ENCODE measurements at regions not wholly inside any gene's neighbourhood (a gene's known extent, or its start where the extent isn't known, plus 50 kb on each side); places are given as distances from the start of the nearest gene placed in this dataset.

DNA sequence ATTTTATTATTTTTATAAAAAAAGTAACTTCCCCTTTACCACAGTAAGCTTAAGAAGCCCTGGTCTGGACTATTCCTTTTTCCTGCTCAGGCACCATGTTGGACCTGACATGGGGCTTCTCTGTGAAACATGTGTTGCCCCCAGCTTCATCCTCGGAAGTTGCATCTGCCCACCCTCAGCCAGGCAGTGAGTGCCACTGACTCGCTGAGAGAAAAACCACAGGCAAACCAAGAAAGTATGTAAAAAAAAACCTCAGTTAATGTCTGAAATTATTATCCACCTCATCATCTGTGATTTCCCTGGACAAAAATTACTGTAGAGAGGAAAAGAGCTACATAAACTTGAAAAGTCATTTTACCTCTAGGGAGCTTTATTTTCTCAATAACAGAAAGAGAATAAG lies 109.9 kb upstream of the MCHR2 start:
- Histone ChIP-seq H3K36me3 (replicated peaks; ENCODE audit: control insufficient read depth, insufficient read depth, low read length) (no peaks in the 10 kb centered on the region), H3K27me3 (ENCODE audit: control insufficient read depth, insufficient read depth, low read length) (no peaks in the 10 kb centered on the region), H3K4me3 (ENCODE audit: insufficient read depth, low read depth, low read length) (no peak overlapping the region)
- DNase-seq, result no peak

DNA sequence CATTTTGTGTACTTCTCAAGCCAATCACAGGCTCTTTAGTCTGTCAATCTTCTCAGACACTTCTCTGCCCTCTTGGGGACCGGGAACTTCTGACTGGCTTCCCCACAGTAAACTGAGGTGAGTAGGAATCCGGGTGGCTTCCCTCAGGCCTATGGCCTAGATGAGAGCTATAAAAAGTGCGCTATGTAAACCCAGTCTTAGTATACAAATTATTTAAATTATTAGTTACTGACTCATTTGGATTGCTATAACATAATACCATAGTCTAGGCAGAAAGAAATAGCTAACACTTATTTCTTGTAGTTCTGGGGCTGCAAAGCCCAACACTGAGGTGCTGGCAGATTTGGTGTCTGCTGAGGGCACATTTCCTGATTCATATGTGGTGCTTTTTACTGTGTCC lies 109.2 kb upstream of the MCHR2 start:
- Histone ChIP-seq H3K27me3 (ENCODE audit: control insufficient read depth, insufficient read depth, low read length) (no peaks in the 10 kb centered on the region), H3K4me3 (ENCODE audit: insufficient read depth, low read depth, low read length) (no peak overlapping the region), H3K36me3 (replicated peaks; ENCODE audit: control insufficient read depth, insufficient read depth, low read length) (no peaks in the 10 kb centered on the region)
- no peak for DNase-seq

DNA sequence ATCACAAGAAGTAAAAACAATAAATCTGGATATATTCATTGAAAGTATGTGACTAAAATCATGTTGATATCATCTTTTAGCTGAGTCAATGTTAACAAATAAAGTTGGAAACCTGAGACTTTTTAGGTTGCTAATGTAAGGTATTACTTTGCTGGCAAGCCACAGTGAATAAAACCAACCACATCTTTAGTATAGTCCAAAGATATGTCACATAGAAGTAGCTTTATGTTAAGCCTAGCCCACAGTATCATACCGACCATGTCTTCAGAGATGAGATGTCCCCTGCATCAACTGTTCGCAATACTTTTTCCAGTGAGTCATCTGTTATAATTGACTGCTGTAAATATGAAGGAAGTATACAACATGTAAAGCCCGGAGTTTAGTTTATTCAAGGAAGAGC lies 107.6 kb upstream of the MCHR2 start:
- Histone ChIP-seq H3K4me3 (ENCODE audit: insufficient read depth, low read depth, low read length) (no peak overlapping the region), H3K36me3 (replicated peaks; ENCODE audit: control insufficient read depth, insufficient read depth, low read length) (no peaks in the 10 kb centered on the region), H3K27me3 (ENCODE audit: control insufficient read depth, insufficient read depth, low read length) (no peaks in the 10 kb centered on the region)
- no peak for DNase-seq

DNA sequence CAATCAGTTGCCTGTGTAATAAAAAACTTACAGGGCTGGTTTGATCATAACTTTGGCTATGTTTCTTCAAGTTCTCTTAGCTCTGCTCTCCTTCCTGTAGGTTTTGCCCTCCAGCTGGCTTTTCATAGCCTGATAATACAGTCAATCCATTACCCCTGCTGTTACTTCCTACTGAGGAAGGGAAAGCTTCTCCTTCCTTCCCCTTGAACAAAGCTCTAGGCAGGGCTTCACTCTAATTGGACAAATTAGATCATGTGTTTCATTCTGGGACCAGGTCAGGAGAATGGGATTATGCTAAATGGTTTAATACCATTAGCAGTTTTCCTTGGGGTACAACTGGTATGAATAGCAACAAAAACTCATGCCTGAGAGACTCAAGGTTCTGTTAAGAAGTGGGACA lies 106.8 kb upstream of the MCHR2 start:
- Histone ChIP-seq H3K36me3 (replicated peaks; ENCODE audit: control insufficient read depth, insufficient read depth, low read length) (no peaks in the 10 kb centered on the region), H3K4me3 (ENCODE audit: insufficient read depth, low read depth, low read length) (no peak overlapping the region), H3K27me3 (ENCODE audit: control insufficient read depth, insufficient read depth, low read length) (no peaks in the 10 kb centered on the region)
- DNase-seq, result no peak

DNA sequence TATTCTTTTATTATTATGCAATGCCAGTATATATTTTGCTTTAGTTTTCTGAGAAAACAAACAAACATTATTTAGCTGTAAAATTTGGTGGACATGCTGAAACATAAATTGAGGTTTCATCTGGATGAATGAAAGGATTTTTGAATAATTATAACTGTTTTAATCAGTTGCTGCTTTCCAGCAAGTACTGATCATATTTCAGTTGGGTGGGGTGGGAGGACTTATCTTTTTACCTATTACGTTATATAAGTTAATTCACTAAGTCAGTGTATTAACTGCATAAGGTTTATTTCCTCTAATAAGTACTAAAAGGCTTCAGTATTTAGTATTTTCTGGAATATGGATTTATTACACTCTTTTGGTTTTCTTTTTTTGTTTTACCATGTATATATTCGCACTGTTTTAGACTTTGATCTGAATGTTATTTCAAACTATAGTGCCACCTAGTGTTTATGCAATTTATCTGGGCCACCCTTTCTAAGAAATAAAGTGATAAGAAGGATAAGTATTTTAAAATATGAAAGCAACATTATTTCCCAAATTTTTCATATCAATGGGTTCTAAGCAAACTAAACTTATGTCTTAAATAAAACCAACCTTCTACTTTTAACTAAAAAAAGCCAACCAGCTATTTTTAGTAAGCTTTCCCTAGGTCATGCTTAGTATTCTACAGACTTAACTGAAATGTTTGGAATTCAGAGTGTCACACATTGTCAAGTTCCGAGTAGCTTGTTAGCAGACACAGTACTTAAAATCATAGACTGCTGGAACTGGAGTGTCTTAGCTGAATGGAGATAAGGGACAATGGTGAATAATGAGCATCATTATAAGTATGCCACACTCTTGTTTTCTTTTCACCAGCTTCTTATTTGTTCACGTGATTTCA lies 105.4 kb upstream of the MCHR2 start:
- no peak overlapping the region for H3K4me3 ChIP-seq (ENCODE audit: insufficient read depth, low read depth, low read length)
- H3K27me3 ChIP-seq (ENCODE audit: control insufficient read depth, insufficient read depth, low read length), result no peaks in the 10 kb centered on the region
- no peaks in the 10 kb centered on the region for H3K36me3 ChIP-seq (replicated peaks; ENCODE audit: control insufficient read depth, insufficient read depth, low read length)
- no peak for DNase-seq

DNA sequence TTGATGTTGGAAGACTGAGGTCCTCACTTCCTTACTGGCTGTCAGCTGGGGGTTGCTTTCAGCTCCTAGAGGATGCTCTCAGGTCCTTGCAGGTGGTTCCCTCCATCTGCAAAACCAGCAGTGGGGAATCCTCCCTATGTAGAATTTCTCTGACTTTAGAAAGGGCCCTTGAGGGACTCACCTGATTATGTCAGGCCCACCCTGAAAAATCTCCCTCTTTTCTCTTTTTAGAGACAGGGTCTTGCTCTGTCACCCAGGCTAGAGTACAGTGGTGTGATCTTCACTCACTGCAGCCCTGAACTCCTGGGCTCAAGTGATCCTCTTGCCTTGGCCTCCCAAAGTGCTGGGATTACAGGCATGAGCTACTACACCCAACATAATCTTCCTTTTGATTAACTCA lies 102.9 kb upstream of the MCHR2 start:
- DNase-seq, result no peak
- Histone ChIP-seq H3K4me3 (ENCODE audit: insufficient read depth, low read depth, low read length) (no peak overlapping the region), H3K36me3 (replicated peaks; ENCODE audit: control insufficient read depth, insufficient read depth, low read length) (no peaks in the 10 kb centered on the region), H3K27me3 (ENCODE audit: control insufficient read depth, insufficient read depth, low read length) (no peaks in the 10 kb centered on the region)

DNA sequence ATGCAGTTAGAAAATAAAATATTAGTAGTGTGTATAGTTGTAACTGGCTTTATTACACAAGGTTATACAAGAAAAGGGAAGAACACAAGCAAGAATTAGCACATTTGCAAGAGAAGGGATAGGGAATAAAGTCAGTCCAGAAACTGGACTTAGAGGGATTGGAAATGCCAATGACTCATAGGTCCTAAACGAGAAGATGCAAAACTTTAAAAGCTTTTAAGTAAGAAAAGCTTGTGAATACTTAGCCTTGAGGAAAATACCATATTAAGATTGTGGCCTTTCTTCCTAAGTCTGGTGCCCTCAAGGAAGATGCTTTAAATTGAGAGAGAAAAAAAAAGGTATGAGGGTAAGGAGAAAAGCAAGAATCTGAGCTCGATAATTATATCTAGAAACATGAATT lies 102.3 kb upstream of the MCHR2 start:
- H3K36me3 ChIP-seq (replicated peaks; ENCODE audit: control insufficient read depth, insufficient read depth, low read length), result no peaks in the 10 kb centered on the region
- no peak for DNase-seq
- H3K27me3 ChIP-seq (ENCODE audit: control insufficient read depth, insufficient read depth, low read length), result no peaks in the 10 kb centered on the region
- H3K4me3 ChIP-seq (ENCODE audit: insufficient read depth, low read depth, low read length), result no peak overlapping the region

DNA sequence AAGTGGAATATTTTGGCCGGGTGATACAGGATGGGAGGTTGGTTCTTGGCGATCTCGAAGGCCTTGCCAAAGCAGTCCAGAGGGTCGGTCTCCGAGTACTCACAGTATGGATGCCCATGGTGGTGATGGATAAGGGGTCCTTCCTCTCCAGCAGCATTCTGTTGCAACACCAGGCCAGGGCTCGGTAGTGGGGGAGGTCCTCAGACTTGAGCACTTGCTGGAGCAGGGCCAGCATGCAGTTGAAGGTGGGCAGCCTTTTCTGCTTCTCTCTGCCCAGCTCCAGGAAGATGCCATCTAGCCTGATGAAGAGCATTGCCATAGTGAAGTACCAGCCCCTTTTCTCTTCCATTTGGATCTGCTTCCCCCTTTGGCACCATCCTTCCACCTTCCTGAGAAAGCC lies 99.4 kb upstream of the MCHR2 start:
- DNase-seq, result no peak
- Histone ChIP-seq H3K4me3 (ENCODE audit: insufficient read depth, low read depth, low read length) (no peak overlapping the region), H3K36me3 (replicated peaks; ENCODE audit: control insufficient read depth, insufficient read depth, low read length) (no peaks in the 10 kb centered on the region), H3K27me3 (ENCODE audit: control insufficient read depth, insufficient read depth, low read length) (no peaks in the 10 kb centered on the region)

DNA sequence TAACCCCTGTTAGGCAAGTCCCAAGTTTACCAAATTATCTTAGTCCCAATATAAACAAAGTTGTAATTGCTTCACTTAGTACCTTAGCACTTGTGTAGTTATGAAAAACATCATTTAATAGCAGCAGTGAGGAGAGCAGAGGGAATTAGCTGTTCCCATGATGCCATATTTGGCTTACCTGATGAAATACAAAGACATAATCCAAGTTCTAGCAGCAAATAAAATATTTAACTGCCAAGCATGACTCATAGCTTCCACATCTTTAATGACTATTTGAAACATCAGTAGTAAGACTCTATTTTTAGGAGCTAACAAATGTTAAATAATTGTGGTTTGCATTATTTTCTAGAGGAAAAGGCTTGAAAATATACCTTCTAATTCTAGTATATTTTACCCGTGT lies 94.0 kb upstream of the MCHR2 start:
- H3K27me3 ChIP-seq (ENCODE audit: control insufficient read depth, insufficient read depth, low read length), result no peaks in the 10 kb centered on the region
- H3K4me3 ChIP-seq (ENCODE audit: insufficient read depth, low read depth, low read length), result no peak overlapping the region
- no peak for DNase-seq
- H3K36me3 ChIP-seq (replicated peaks; ENCODE audit: control insufficient read depth, insufficient read depth, low read length), result no peaks in the 10 kb centered on the region

DNA sequence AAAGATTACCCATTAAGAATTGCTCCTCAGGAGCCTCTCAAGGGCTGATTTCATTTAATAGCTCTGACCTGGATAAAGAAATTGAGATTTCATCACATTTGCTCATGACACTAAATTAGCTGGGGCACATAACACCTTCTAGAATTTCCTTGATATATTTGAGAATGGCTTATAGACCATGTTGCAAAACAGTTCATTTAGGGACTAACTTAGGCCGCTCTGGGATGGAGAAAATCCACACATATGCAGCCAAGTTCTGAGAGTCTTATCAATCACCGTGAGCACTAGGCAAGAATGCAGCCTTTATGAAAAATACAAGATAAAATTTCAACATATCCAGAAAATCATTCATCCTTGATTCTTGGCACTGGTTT lies 91.0 kb upstream of the MCHR2 start:
- Histone ChIP-seq H3K4me3 (ENCODE audit: insufficient read depth, low read depth, low read length) (no peak overlapping the region), H3K27me3 (ENCODE audit: control insufficient read depth, insufficient read depth, low read length) (no peaks in the 10 kb centered on the region), H3K36me3 (replicated peaks; ENCODE audit: control insufficient read depth, insufficient read depth, low read length) (no peaks in the 10 kb centered on the region)
- no peak for DNase-seq

DNA sequence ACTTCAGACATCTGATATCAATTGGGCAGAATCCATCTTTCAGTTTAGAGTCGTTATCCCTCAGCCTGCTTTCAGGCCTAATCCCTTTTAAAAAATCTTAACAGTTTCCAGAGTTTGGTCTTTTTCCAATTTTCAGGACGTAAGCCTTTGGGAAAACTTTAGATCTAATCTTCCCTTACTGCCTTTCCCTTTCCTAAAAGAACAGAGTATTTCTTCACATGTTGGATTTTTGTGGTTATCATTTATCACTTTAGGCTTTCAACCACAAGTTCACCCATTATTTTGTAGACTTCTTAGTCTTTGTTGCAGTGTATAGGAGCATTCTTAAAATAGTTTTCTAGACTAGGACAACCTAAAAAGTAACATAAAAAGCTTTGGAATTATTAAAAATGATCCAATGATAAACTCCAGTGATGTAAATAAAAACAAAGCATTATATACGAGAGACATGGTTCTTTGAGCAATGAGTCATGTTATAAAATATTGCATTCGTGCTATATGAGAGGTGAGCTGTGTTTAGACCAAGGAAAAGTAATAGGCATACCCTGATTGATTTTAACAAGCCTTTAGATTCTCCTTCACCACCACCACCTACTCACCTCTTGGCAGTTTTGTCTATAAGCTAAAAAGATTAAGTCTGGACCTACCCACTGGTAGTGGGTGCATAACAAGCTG lies 90.4 kb upstream of the MCHR2 start:
- Histone ChIP-seq H3K4me3 (ENCODE audit: insufficient read depth, low read depth, low read length) (no peak overlapping the region), H3K36me3 (replicated peaks; ENCODE audit: control insufficient read depth, insufficient read depth, low read length) (no peaks in the 10 kb centered on the region), H3K27me3 (ENCODE audit: control insufficient read depth, insufficient read depth, low read length) (no peaks in the 10 kb centered on the region)
- DNase-seq, result no peak

DNA sequence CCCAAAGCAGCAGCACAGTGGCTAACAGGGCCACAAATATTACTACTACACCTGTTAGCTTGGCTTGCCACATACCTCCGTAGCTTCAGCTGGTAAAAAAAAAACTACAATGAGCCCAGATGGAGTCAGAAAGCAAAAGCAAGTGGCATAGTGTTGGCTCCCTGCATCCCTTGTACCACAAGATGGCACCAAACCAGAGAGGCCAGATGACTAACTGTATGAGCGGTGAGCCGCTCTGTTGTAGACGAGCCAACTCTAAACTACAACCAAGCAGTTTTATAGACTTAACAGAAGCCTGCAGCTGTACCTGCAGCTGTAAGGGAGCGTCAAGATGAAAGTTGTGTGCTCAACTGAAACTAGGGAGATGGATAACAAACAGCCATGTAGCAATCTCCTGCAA lies 84.5 kb upstream of the MCHR2 start:
- no peaks in the 10 kb centered on the region for H3K27me3 ChIP-seq (ENCODE audit: control insufficient read depth, insufficient read depth, low read length)
- H3K36me3 ChIP-seq (replicated peaks; ENCODE audit: control insufficient read depth, insufficient read depth, low read length), result no peaks in the 10 kb centered on the region
- DNase-seq, result peak; percentile 35
- no peak overlapping the region for H3K4me3 ChIP-seq (ENCODE audit: insufficient read depth, low read depth, low read length)

DNA sequence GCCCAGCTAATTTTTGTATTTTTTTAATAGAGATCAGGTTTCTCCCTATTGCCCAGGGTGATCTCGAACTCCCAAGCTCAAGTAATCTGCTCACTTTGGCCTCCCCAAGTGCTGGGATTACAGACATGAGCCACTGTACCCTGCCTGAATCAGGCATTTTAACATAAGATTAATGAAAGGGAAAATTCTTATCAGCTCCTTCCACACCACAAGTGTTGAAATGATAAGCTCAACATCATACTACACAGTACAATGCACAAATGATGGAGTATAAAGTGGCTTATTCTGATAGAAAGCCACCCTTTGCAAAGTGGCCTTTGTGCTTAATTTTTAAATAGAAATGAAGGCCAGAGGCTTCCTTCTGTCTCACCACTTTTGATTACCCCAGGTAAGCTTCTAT lies 71.3 kb upstream of the MCHR2 start:
- Histone ChIP-seq H3K36me3 (replicated peaks; ENCODE audit: control insufficient read depth, insufficient read depth, low read length) (no peaks in the 10 kb centered on the region), H3K4me3 (ENCODE audit: insufficient read depth, low read depth, low read length) (no peak overlapping the region), H3K27me3 (ENCODE audit: control insufficient read depth, insufficient read depth, low read length) (no peaks in the 10 kb centered on the region)
- DNase-seq, result no peak

DNA sequence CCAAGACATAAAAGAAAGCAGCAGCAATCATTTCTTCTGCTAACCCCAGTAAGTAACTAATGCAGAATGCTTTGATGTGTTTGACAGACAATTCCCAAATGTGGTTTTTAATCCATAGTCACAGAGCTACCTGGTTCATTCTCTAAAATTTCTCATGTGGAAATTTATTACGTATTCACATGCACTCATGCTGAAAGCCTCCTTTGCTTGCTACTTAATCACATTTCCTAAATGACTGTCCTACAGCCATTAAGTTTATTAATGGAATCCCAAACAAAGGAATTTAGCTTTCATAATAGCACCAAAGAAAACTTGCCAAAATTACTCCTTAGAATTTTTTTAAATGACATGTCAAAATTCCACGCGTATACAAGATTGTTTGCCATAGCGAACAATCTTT lies 68.6 kb upstream of the MCHR2 start:
- Histone ChIP-seq H3K27me3 (ENCODE audit: control insufficient read depth, insufficient read depth, low read length) (no peaks in the 10 kb centered on the region), H3K4me3 (ENCODE audit: insufficient read depth, low read depth, low read length) (no peak overlapping the region), H3K36me3 (replicated peaks; ENCODE audit: control insufficient read depth, insufficient read depth, low read length) (no peaks in the 10 kb centered on the region)
- DNase-seq, result no peak

DNA sequence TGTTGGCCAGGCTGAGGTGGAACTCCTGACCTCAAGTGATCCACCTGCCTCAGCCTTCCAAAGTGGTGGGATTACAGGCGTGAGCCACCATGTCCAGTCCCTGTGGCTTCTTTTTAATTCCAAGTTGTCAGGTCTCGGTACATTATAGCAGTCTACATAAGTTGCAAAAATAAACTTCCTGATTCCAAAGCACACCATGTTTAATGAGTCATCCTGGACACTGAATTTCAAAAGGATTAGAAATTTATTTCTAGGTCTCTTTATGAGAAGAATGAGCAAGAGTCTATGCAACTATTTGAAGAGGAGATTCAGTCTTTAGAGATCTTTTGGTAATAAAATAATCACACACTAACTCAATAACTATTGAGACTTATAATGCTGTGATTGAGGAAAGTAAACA lies 63.9 kb upstream of the MCHR2 start:
- no peak overlapping the region for H3K4me3 ChIP-seq (ENCODE audit: insufficient read depth, low read depth, low read length)
- no peak for DNase-seq
- H3K27me3 ChIP-seq (ENCODE audit: control insufficient read depth, insufficient read depth, low read length), result no peaks in the 10 kb centered on the region
- no peaks in the 10 kb centered on the region for H3K36me3 ChIP-seq (replicated peaks; ENCODE audit: control insufficient read depth, insufficient read depth, low read length)
